T1000 (cell line): ENCODE measurements at regions not wholly inside any gene's neighbourhood (a gene's known extent, or its start where the extent isn't known, plus 50 kb on each side); places are given as distances from the start of the nearest gene placed in this dataset.

Source experiments
- DNase-seq: peaks from one replicate; lab custom pipeline; 2025; ENCODE audit warnings: mixed read lengths; lab: John Stamatoyannopoulos, UW

GRCh38 chr9:89655990-89656657 is 51.3 kb downstream of the GADD45G start:
- DNase-seq, result no peak

DNA sequence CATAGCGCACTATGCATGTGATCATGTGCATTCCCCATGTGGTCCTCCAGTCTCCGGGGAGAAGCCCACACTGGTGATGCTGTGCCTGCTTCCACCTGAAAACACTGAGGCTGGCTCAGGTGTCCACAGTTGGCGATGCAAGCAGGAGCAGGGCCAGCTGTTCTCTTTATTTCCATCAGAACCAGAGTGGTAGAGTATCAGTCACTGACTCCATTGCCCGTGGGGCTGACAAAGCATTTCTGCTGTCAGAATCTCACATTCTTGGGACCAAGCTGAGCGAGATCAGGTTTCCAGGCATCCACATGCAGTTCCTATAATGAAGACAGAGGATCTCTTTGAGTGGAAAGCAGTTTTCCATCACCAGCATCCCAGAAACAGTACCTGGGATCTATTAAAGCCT is 52.5 kb downstream of the GADD45G start:
- DNase-seq, result no peak

DNA sequence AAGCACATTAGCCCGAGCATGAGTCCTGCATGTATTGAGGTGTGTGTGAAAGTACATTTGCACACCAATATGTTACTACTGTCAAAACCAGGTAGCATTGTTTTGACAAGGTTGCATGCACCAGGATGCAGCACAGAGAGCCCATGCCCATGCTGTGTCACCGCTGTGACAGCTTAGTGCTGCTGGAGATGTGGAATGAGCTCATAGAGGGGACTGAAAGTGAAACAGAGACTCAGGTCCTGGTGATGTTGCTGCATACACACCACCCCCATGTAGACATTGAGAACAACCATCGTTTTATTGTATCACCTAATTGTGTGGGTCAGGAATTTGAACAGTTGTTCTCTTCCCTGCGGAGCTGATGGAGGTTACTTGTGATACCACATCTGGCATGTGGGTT is 53.0 kb downstream of the GADD45G start:
- DNase-seq, result no peak

- no peak for DNase-seq
Measured at GRCh38 chr9:89658401-89658800, 53.6 kb downstream of the GADD45G start.

DNA sequence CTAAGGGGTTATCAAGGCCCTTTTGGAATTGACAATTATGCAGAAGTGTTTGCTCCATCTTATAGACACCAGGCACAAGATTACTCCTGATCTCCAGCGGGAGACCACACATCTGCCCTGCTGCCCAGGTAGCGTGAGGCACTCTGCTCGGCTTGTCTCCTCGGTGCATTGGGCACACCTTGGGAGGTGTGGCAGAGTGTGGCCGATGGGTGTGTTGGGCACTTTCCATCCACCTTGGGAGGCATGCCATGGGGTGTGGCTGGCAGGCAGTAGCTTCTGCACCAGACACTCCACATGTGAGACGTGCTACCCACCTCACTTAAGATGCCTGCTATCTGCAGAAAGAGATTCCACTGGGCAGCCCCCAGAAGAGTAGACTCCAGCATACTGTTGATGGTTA is 54.1 kb downstream of the GADD45G start:
- no peak for DNase-seq

GRCh38 chr9:89659473-89659872 is 54.7 kb downstream of the GADD45G start:
- no peak for DNase-seq

DNA sequence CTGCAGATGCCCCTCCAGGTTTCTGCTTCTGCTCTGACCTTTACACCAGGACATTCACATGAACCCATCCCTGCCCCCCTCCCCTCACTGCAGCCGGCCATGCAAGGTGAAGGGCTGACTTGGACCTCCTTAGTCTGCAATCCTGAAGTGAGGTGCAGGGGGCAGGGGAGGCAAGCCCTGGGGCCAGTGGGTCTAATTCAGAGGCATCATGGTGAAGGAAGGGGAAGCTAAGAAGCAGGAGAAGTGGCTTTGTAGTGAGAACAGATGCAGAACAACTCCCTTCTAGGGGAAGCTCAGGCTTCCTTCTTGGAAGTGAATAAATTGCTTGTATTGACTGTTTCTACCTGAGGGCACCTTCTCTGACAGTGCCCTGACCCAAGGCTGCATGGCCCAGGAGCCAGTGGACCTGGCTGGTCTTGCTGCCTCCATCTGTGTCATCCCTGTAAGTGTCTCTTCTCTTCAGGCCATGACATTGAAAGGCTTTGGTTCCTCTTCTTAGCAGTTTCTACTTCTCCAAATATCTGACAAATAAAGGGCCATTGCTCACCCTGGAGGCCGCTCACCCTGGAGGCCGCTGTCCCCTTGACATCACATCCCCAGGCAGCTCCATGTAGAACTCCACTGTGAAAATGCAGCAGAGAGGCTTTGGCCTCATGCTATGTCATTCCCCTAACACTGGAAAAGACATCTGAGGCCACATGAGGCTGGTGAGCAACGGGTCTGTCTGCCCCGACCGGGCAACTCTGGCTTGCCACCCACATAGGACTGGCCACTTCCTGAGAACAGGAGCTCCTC is 55.3 kb downstream of the GADD45G start:
- DNase-seq, result no peak

DNA sequence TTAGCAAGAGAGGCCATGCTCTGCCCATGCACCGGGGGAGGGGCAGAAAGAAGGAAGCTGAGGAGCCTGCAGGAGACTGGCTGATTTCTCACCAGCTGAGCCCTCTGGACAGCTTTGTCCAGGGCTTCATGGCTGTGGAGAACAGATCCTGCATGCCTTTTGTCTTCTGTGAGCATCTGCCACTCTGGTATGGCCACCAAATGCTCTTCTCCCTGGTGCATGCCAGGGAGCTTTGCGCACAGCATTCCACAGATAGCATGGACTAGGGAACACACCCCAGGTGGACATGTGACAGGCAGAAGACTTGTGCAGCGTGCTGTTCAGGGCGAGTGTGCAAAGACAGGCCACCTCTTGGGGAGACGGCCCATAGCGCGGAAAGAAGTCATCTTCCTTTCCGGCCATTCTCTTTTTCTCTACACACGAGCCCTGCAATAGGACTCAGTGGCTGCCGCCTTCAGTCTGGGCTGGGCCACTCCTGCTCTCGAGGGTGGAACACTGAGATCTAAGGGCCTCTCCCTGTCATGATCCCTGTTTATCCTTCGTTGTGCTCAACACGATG is 56.7 kb downstream of the GADD45G start:
- no peak for DNase-seq

DNA sequence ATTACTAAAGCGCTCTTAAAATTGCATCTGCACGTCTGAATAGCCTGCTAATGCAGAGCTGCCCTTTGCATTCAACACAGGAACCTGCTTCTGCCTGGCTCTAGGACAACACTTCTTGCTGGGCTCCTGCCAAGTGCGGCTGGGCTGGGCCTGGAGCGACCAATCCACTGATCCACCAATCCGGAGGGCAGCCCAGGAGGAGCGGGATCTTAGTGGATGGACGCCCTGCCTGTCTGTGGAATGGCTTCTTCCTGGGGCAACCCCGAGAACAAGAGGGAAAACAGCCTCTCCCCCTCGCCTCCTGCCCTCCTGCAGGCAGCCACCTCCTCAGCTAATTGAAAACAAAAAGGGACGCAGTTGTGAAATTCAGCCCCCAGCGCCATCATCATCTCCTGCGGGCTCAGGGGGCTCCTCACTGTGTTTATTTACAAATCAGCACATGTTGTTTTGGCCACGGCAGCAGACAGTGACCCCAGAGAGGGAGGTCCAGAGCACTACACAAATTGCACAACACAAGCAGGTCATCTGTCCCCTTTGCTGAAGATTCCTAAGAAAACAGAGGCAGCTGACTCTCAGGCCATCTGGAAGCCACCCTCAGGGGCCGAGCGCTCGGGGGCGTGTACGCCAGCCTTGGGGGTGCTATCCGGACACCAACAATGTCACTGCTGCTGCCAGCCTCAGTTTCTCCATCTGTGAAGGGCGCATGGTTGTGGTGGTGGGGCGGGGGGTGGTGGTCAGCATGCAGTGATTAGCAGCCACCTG is 57.3 kb downstream of the GADD45G start:
- no peak for DNase-seq

DNA sequence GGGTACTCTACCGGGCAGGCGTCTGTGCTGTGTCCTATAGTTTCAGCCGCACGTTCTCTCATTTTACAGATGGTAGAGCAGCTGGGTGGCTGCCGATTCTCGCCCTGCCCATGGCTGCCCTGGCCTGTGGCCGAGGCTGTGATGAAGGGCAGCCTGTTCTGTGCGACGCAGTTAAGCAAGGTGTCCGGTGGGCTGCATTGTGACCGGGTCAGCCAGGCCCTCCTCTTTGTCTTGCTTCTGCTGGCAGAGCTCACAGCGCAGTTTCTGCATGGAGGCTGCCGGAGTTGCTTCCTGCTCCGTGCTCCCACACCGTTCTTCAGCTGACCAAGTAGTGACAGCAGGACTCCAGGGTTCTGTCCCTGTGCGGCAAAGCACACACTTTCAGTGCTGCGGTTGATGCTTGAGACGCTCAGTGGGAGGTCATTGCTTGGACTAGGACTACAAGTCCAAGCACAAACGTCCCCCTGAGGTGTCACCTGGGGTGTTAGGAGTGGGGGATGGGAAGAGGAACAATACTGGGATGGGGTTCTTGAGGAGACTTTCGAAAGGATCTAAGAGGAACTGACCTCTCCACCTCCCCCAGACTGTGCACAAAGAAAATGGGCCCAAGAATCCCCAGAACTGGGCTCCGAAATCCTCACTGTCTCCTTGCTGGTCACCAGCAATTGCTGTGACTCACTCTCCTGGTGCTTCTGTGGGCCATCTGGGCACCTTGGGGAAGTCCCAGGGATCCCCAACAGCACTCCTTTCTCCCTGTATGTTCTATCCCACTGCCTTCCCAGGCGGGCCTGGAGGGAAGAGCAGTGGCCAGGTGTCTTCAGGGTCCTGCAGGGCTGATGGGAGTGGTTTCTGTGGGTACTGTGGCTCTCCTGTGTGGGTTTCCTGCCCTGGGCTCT is 58.2 kb downstream of the GADD45G start:
- no peak for DNase-seq

DNA sequence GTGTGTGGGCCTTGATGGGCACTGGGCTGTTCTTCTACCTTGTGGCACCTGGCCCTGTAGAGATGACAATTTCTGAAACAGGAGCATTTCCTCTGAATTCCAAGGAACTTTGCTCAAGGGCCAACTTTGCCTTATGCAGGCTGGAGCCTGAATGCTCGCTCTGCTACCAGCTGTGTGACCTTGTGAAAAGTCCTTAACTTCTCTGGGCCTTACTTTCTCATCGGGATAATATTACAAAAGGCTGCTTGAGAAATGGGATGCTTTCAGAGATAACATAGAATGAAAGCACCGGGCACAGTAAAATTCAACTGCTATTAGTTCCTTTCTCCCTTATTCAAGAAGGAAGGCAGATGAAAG is 58.8 kb downstream of the GADD45G start:
- no peak for DNase-seq

- DNase-seq, result no peak
Measured at GRCh38 chr9:89664010-89664409, 59.2 kb downstream of the GADD45G start.

- DNase-seq, result no peak
Measured at GRCh38 chr9:89664896-89665329, 60.1 kb downstream of the GADD45G start.

DNA sequence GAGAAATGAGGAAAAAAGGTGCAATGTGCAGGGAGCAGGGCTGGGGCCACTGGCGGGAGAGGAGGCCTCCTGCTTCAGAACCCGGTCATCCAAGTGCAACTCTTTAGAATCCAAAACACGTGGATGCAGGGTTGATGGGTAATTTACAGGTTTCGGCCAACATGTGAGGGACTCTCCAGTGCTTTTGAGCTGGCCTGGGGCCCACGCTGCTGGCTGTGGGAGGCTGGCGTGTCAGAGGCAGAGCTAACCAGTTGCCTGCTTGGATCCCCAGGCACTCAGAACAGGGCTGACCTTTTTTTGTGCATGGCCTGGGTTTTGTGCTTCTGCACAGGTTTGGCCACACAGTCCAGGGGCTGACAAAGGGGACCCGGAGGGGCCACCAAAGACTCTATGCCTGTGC is 61.6 kb downstream of the GADD45G start:
- DNase-seq, result no peak

GRCh38 chr9:89666950-89667349 is 62.1 kb downstream of the GADD45G start:
- no peak for DNase-seq

GRCh38 chr9:89667726-89668125 is 62.9 kb downstream of the GADD45G start:
- DNase-seq, result no peak

DNA sequence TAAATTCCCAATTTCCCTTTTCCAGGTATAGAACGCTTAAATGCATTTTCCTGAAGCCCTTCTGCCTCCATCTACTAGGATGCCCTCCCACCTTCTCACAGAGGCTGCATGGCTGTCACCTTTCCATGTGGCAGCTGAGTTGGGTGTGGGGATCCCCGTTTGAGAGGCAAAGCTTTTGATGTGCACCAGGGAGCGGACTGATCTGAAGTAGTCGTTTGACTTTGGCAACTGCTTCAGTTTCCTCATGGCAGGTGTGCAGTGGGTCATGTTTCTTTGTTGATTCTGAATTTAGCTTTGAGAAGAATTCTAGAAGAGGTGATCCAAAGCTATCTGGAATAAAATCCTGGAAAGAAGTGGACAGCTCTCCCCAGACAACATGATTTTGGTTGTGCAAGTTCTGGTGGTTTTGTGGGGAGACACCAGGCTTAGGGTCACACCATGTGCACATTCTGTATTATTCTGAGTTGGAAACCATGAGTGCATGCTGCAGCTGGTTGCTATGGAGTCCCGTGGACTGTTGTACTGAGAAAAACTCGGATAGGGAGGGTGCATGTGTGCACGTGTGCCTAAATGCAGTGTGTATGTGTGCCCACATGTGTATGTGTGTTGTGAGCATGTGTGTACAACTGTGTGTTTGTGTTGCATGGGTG is 63.5 kb downstream of the GADD45G start:
- no peak for DNase-seq

DNA sequence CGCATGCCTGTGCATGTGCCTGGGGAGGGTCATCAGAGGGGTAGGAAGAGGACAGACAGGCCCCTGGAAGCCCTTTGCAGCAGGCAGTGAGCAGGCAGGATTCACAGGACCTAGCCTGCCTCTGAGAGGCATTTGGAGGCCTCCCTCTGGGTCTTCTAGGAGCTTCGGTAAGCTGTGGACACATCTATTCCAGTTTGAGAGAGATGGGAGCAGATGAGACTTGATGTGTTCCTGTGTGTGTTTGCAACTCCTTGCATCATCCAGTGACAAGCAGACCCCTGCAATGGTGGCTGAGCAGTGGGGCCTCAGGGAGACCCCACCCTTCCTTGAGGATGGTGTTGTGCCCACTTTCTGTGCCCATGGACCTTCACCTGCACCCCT is 64.0 kb downstream of the GADD45G start:
- DNase-seq, result no peak

DNA sequence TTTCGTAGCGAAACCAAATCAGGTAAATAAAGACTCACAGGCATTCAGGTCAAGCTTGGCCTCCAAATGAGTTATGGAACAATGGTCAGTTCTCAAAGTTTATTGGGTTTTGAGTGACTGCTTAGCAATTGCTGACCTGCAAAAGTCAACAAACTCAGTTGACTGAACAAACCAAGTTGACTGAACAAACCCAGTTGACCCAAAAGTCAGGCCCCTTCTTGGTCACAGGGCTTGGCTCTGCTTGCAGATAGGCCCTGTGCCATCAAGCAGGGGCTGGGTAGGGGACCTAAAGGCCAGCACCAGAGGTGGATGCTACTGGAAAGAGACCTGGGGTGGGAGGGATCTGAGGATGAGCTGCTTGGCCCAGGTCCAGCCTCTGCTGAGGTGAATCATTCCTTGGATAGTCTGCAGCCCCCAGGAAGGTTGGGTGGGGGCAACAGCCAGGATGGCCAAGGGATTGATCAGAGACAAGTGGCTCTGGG is 64.6 kb downstream of the GADD45G start:
- DNase-seq, result no peak

DNA sequence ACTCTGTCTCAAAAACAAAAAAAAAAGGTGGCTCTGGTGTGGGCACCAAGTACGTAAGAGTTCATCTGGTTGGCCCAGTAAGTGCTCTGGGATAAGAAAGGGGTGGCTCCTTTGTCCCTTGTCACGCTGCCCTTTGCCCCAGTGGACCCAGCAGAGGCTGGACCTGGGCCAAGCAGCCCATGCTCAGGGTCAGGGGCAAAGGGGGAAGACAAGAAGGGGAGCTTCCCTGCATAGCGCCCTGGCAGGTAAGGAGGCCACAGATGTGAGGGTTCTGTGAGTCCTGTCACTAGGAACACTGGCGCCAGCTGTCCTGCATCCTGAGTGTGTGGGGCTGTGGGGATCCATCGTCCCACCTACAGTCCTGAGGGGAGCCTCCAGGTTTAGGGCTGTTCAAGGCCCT is 65.3 kb downstream of the GADD45G start:
- DNase-seq, result no peak
